Head of caudate nucleus (tissue), 42 donors: ENCODE measurements at regions not wholly inside any gene's neighbourhood (a gene's known extent, or its start where the extent isn't known, plus 50 kb on each side); places are given as distances from the start of the nearest gene placed in this dataset.
"Not testable (repeated sequence)": the region's sequence is repeated elsewhere in the genome, so short reads cannot be mapped to it uniquely, and the experiment has no call there.

Source experiments
- DNase-seq, 42 donors: peaks; one replicate each; pipeline versions ENCODE4 v3.0.0 to v3.0.0-alpha.2; 2020 to 2021; ENCODE audit warnings: mixed read lengths in 7 of 42
- intact Hi-C: fragments of 100-400 bp; cut with DNase I; formaldehyde crosslinking; loops from one replicate; pipeline ENCODE4 v1.15.0; 2022

DNA sequence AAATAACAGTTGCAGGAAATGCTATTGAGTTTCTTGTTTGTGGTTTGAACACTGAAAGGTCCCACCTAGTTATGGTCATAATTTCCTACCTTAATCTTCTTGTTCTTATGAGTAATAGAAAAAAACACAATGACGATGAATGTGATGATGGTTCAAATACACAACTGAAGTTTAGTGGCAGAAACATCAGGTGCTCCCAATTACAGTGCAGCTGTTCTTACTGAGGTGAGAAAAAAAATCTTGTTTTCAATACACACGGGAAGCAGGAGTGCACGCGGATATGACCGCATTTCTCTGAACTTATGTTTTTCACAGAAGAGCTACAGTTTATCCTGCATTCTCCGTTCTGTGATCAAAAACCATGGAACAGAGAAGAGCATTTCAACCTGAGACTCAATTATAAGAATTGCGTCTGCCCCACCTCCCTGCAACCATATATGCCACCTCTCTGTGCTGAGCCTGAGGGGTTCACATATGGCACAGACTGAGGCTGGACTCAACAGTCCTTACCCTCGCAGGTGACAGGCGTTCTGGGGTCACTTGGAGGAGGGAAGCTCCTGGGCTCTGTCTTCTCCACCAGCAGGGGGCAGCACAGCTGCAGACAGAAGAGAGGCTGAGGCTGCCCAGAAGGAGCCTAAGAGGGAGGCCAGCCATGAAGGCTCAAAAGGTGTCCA lies 99.7 kb upstream of the IGLL5 start:
- peak in 40 of 42 donors; percentile 16 to 84 (median 54) for DNase-seq
- intact Hi-C loops, result no loop called here

DNA sequence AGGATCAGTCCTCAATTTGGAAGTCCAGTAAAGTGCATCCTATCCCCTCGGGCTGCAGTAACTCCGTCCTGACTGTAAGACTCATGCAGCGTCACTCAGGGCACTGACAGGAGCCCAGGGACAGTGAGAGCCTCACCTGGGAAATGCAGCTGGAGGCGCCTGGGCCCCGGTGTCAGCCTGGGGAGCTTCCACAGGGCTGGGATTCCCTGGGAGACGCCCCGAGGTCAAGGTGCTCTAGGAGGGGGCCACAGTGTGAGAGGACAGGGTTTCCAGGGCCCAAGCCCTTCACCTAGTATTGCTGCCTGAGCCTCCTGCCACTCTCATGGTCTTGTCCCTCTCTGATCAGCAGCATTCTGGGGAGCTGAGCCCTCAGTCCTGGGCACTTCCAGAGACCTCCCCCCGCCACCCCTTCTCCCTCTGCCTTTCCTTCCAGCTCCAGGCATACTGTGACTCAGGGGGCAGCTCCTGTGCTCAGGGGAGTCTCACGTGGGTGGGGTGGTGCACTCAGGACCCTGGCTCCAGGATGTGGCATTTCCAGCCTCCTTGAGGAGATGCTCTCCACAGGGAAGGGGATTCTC lies 99.1 kb upstream of the IGLL5 start:
- intact Hi-C loops, result no loop called here
- peak in 1 of 42 donors; percentile 12 for DNase-seq

DNA sequence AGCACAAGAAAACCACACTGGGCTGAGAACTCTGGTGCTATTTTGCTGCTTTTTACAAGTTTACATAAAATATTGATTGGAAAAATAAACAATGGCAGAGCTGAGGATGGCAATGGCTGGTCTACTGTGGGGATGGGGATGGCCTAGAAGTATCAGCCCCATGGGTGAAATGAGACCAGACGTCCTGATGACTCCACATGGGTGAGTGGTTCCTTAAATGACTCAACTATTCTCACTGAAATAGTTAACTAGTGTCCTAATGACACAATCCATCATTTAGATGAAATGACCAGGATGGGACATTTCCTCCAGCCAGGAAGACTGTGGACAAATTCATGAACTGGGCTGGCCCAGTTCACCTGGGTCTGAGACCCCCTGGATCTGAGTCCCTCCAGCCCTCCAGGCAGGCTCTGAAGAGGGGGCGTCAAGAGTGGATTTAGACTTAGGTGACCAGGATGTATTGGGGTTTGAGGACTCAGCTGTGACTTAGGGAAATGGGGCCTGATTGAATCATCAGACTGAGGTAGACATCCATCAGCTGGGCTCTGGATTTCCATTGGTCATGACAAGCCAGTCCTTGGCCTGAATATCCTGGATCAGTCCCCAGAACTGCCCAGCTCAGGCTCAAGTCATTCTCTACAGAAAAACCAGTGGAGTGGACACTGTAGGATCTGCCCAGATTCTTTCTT lies 98.2 kb upstream of the IGLL5 start:
- peak in 1 of 42 donors; percentile 14 for DNase-seq
- intact Hi-C loops, result no loop called here

DNA sequence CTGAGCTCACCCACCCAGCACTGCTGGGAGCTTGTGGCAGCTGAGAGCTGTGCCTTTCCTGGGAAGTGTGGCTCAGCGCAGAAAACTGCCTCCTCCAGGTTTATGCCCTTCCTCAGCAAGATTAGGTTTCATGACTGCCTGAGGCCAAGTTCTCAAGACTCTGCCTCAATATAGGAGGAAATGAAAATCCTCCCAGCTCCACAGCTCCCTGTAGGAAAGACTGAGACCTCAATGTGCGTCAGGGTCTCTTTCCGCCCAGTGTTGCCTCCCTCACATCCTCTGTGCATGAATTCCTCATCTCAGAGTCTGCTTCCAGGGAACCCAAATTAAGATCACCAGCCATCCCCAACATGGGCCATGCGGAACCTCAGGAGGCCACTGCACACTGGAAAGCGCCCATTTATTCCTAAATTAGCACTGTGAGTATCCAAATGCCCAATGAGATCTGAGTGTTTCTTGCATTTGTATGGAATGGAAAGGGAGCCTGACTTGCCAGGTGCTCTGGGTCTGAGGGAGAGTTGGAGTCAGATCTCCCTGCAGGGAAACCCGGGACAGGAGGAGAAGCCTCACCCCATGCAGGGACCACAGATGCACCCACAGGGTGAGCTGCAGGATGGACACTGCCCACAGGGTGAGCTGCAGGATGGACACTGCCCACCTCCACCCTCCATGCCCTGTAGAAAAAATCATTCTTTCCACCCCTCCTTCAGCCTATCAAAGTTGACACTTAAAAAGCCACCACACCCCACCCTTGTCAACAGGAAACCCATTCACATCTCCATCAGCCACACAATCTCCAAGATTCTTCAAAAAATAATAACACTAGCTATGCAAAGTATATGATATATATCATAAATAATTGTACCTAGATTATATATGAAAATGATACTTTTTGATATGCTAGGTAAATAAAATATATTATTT lies 97.4 kb upstream of the IGLL5 start:
- peak in 1 of 42 donors; percentile 22 for DNase-seq
- intact Hi-C loops, result no loop called here

DNA sequence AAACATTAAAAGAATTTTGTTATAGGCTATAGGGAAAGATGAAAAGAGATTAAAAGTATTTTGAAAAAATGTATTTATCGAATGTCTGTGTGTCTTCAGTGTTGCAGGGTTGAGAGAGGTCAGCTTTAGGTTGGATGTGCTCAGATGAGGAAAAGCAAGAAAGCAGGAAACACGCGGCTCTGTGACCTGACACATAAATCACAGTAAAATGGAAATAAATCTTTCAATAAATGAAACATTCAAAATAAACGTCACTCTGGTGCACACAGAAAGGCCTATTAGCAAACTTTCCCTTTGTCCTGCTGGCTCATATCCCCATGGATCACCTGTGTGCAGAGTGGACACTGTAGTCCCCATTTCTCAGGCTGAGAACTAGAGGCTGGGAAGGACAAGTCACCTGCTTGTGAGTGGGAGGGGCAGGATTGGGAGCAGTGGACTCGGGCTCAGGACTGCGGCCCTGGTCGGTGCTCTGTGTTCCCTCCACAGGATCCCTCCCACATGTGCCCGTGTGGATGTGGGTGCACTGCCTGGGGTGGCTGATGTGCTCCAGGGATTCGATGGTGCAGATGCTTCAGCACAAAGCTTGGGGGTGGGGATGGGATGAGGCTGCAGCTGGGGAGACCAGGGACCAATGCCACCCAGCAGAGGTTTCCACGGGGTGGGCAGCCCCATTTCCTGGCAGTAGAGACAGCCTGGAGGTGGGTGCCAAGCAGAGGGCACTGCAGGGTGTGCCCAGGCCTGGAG lies 96.0 kb upstream of the IGLL5 start:
- intact Hi-C loops, result no loop called here
- peak in 1 of 42 donors; percentile 34 for DNase-seq

DNA sequence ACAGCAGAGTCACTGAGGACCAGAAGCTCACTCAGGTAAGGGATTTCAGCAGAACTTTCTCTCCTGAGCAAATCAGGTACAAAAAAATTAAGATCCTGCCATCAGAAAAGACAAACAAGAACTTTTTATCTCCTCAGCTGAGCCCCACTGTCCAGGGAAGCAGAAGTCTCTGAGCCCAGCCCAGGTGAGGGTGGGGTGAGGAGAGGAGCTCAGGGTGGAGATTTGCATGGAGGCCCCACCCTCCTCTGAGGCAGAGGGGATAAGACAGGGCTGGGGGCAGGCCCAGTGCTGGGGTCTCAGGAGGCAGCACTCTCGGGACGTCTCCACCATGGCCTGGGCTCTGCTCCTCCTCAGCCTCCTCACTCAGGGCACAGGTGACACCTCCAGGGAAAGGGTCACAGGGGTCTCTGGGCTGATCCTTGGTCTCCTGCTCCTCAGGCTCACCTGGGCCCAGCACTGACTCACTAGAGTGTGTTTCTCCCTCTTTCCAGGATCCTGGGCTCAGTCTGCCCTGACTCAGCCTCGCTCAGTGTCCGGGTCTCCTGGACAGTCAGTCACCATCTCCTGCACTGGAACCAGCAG lies 95.3 kb upstream of the IGLL5 start:
- peak in 1 of 42 donors; percentile 24 for DNase-seq
- intact Hi-C loops, result not testable (repeated sequence)

DNA sequence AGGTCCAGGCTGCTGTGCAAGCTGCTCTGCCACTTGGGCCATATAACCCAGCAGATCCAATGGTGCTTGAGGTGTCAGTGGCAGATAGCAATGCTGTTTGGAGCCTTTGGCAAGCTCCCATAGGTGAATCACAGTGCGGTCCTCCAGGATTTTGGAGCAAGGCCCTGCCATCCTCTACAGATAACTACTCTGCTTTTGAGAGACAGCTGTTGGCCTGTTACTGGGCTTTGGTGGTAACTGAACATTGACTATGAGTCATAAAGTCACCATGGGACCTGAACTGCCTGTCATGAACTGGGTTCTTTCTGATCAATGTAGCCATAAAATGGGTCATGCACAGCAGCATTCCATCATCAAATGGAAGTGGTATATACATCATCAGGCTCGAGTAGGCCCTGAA lies 92.0 kb upstream of the IGLL5 start:
- intact Hi-C loops, result not testable (repeated sequence)
- DNase-seq, result peak in 2 of 42 donors; percentile 2 to 29

DNA sequence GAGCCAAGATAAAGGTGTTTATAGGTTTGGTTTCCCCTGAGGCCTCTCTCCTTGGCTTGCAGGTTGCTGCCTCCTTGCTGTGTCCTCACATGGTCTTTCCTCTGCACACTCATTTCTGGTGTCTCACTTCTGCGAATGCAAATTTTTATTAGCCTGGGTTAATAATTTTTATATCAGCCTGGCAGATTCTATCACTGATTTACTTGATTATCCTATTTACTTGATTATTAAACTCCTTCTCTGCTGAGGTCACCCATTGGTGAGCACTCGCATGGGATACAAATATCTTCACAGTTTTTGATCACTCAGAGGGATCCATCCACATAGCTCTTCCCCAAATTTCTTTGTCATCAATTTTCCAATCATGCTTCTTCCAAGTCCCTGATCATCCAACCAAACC lies 90.9 kb upstream of the IGLL5 start:
- peak in 1 of 42 donors; percentile 17 for DNase-seq
- intact Hi-C loops, result no loop called here

DNA sequence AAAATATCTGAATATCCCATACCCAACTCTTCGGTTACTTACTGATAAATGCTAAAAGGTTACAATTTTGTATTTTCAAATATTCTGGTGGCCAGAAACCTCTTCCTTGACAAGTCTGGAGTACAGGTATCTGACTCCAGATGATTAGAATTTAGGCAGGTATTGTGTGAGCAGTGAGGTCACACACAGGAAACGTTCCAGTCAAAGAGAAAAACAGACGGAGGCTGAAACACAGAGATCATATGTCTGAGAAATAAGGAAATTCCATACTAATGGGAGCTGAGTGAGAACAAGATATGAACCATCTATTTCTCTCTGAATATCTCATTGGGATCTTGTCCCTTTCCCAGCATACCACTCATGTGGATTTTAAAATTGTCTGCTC lies 89.4 kb upstream of the IGLL5 start:
- intact Hi-C loops, result no loop called here
- no peak for DNase-seq

DNA sequence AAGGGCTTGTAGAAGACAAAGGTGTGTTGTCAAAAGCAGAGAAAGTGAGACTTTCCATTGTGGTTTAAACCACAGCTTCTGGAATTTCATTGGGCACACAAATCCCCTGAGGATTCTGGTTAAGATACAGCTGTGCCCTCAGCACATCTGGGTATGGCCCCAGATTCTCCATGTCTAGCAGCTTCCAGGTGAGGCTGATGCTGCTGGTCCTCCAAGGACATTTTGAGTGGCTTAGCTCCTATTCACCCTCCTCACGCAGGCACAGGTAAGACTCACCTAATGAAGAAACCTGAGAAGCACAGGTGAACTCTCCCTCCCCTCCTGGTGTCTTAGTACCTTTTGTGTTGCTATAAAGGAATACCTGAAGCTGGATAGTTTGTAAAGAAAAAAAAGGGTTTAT lies 88.9 kb upstream of the IGLL5 start:
- DNase-seq, result peak in 2 of 42 donors; percentile 0 to 21
- intact Hi-C loops, result no loop called here

DNA sequence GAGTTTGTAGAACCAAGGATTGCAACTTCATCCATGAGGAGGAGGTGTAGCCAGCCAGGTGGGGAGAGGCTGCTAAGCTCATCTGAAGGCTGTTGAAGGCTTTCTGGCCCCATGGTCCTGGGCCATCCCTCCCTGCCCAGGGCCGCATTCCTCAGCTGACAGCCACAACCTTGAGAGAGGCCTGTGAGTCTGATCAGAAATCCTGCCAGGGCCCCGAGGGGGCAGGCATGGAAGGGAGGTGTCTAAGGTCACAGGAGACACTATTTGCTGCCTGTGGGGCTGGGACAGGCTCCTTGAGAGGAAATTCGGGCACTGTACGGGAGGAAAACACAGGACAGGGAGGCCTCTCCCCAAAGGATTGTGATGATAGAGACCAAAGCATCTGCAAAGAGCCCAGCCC lies 88.1 kb upstream of the IGLL5 start:
- intact Hi-C loops, result no loop called here
- DNase-seq, result peak in 1 of 42 donors; percentile 14

DNA sequence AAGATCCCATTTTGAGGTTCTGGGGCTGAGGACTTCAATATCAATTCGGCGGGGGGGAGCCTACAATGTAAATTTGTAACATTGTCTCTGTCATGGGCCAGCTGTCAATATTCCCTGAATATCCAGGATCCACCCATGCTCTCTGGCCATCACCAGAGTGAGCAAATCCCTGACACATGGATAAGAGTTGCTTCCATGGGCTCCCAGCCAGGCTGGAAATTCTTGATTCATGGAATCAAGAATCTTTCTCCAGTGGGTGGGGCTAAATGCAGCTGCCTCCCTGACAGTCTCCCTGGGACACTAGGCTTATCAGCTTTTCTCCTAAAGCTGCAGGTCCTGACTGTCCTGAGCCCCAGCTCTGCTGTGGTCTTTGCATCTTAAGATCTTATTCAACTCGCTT lies 86.9 kb upstream of the IGLL5 start:
- peak in 1 of 42 donors; percentile 0 for DNase-seq
- intact Hi-C loops, result no loop called here

DNA sequence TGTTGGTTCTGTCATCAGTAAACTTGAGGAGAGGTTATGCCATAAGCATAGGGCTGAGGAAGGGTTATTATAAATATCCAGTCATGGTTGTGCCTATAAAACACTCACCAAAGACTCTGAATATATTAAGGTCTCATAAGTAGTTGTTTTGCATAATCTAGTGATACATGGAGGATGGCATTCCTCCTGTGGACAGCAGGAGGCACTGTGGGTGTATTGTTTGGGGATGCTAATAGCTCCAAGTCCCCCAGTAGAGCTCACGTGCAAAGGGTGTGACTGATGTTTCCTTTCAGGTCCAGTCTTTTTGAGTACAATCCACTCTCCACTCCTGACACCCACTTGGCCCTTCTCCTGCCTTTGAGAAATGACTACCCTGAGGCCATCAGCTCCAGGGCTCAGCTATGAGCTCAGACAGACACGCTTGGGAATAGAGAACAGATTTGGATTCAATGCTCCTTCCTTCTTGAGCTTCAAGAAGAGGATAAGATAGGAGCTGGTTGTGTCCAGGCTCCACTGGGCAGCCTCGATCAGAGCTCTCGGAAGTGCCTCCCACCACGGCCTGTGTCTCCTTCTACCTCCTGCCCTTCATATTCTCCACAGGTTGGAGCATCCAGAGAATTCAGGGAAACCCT lies 85.2 kb upstream of the IGLL5 start:
- intact Hi-C loops, result no loop called here
- DNase-seq, result peak in 1 of 42 donors; percentile 21

DNA sequence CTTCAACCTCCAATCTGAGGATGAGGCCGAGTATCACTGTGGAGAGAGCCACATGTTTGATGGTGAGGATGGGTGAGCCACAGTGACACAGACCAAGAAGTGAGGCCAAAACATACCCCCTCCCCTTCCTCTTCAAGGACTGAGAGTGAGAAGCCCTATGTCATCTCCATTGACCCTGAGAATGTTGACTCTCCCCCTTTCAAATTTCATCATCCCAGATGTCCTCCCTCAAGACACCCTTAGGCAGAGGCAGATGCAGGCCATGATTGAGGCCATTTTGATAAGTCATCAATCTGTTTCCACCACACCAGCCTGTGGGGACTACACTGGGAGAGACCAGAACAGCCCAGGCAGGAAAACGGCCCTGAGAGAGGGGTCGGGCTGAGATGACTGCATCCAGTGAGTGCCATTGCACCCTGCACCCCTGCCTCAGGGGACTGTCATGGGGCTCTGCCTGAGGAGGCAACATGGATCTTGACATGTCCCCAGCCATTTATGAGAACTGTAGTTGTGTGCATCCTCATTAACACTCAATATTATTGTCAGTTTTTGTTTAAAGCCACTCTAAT lies 84.2 kb upstream of the IGLL5 start:
- DNase-seq, result no peak
- intact Hi-C loops, result no loop called here

DNA sequence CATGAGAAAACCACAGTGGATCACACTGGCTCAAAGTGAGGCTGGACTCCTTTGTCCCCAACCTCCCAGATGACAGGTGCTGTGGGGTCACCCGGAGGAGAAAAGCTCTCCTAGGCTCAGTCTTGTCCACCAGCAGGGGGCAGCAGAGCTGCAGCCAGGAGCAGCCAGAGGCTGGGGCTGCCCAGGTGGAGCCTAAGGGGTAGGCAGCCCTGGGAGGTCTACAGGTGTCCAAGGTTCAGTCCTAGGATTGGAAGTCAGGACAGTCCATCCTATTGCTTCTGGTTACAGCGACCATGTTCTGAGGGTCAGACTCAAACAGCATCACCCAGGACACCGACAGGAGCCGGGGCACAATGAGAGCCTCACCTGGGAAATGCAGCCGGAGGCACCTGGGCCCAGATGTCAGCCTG lies 77.6 kb upstream of the IGLL5 start:
- intact Hi-C loops, result no loop called here
- peak in 35 of 42 donors; percentile 20 to 86 (median 58) for DNase-seq

DNA sequence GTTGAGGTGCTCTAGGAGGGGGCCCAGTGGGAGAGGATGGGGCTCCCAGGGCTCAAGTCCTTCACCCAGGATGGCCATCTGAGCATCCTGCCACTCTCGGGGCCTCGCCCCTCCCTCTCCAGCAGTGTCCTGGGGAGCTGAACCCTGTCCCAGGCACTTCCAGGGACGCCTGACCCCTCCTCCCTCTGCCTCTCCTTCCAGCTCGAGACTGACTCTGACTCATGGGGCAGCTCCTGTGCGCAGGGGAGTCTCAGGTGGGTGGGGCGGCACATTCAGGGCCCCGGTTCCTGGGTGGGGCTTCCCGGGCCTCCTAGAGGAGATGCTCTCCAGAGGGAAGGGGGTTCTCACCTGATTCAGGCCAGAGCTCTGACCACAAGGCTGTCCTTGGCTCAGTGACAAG lies 77.1 kb upstream of the IGLL5 start:
- intact Hi-C loops, result no loop called here
- DNase-seq, result peak in 1 of 42 donors; percentile 31
